ENCODE measurements at regions not wholly inside any gene's neighbourhood (a gene's known extent, or its start where the extent isn't known, plus 50 kb on each side); places are given as distances from the start of the nearest gene placed in this dataset.

- TF ChIP-seq SUZ12 (IDR thresholded peaks at IDR 0.05; ENCODE audit: extremely low read depth, insufficient read depth, insufficient read length) (no peak), YY1 (IDR thresholded peaks at IDR 0.05; ENCODE audit: insufficient read depth, insufficient read length) (no peak), ZNF274 (IDR thresholded peaks at IDR 0.05; ENCODE audit: low read depth, low read length) (no peak)
Observed at GRCh38 chr20:53823121-53823764, 229.6 kb upstream of the ZNF217 start.
